Glutamatergic neuron (in vitro differentiated cells): ENCODE measurements at regions not wholly inside any gene's neighbourhood (a gene's known extent, or its start where the extent isn't known, plus 50 kb on each side); places are given as distances from the start of the nearest gene placed in this dataset.
A peak's percentile ranks its signal among the peaks of the same experiment; 100 is the strongest.
"Not testable (repeated sequence)": the region's sequence is repeated elsewhere in the genome, so short reads cannot be mapped to it uniquely, and the experiment has no call there.

ENCODE experiments used
- DNase-seq: peaks from one replicate; pipeline ENCODE4 v3.0.0; 2022
- H3K27ac Mint-ChIP-seq: one replicate; pipeline ENCODE4 v1.8.0; 2020; ENCODE audit warnings: mild to moderate bottlenecking, mixed read lengths, inconsistent platforms; ENCODE audit not compliant: unreplicated experiment
- H3K27me3 Mint-ChIP-seq: one replicate; pipeline ENCODE4 v1.8.0; 2020; ENCODE audit warnings: mild to moderate bottlenecking, moderate library complexity, mixed read lengths, inconsistent platforms; ENCODE audit not compliant: unreplicated experiment
- H3K36me3 Mint-ChIP-seq: one replicate; pipeline ENCODE4 v1.8.0; 2020; ENCODE audit warnings: mild to moderate bottlenecking, mixed read lengths, inconsistent platforms; ENCODE audit not compliant: unreplicated experiment
- H3K4me1 Mint-ChIP-seq: one replicate; pipeline ENCODE4 v1.8.0; 2020; ENCODE audit warnings: mild to moderate bottlenecking, low read depth, mixed read lengths, inconsistent platforms; ENCODE audit not compliant: unreplicated experiment
- H3K4me3 Mint-ChIP-seq: one replicate; pipeline ENCODE4 v1.8.0; 2020; ENCODE audit warnings: mild to moderate bottlenecking, mixed read lengths, inconsistent platforms; ENCODE audit not compliant: unreplicated experiment
- H3K9me3 Mint-ChIP-seq: one replicate; pipeline ENCODE4 v1.8.0; 2020; ENCODE audit warnings: mild to moderate bottlenecking, moderate library complexity, mixed read lengths, inconsistent platforms; ENCODE audit not compliant: unreplicated experiment
- TF ChIP-seq, protein P1 (sequence below): fragments of 200-600 bp; sonication (generic); IDR thresholded peaks from one replicate; pipeline ENCODE4 v1.5.0; 2021; ENCODE audit not compliant: partially characterized antibody, unreplicated experiment

DNA sequence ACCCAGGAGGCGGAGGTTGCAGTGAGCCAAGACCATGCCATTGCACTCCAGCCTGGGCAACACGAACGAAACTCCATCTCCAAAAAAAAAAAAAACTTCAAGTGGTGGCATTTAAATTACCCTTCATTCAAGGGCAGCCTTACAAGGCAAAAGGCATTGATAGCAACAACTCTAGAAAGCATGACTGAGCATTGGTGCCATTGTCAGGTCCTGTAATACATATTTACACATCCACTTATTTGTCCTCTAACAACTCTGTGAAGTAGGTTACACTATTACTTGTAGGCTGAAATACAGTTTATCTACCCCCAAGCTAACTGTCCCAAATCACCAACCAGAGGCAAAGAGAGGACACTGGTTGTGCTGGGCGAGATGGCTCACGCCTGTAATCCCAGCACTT lies 52.7 kb upstream of the LARP1 start:
- TF ChIP-seq, protein P1, sequence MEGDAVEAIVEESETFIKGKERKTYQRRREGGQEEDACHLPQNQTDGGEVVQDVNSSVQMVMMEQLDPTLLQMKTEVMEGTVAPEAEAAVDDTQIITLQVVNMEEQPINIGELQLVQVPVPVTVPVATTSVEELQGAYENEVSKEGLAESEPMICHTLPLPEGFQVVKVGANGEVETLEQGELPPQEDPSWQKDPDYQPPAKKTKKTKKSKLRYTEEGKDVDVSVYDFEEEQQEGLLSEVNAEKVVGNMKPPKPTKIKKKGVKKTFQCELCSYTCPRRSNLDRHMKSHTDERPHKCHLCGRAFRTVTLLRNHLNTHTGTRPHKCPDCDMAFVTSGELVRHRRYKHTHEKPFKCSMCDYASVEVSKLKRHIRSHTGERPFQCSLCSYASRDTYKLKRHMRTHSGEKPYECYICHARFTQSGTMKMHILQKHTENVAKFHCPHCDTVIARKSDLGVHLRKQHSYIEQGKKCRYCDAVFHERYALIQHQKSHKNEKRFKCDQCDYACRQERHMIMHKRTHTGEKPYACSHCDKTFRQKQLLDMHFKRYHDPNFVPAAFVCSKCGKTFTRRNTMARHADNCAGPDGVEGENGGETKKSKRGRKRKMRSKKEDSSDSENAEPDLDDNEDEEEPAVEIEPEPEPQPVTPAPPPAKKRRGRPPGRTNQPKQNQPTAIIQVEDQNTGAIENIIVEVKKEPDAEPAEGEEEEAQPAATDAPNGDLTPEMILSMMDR = no peak
- Mint-ChIP-seq H3K36me3 (no peaks in the 10 kb centered on the region), H3K27me3 (no peaks in the 10 kb centered on the region), H3K4me3 (no peak overlapping the region), H3K4me1 (peaks cover 8% of the 10 kb centered on the region), H3K27ac (no peak overlapping the region), H3K9me3 (no peaks in the 10 kb centered on the region)
- no peak for DNase-seq

- not testable (repeated sequence) for H3K36me3 Mint-ChIP-seq, H3K27me3 Mint-ChIP-seq, DNase-seq, H3K4me3 Mint-ChIP-seq, H3K9me3 Mint-ChIP-seq, H3K27ac Mint-ChIP-seq, H3K4me1 Mint-ChIP-seq
Measured at GRCh38 chr5:154701725-154702124, 53.5 kb upstream of the LARP1 start.

DNA sequence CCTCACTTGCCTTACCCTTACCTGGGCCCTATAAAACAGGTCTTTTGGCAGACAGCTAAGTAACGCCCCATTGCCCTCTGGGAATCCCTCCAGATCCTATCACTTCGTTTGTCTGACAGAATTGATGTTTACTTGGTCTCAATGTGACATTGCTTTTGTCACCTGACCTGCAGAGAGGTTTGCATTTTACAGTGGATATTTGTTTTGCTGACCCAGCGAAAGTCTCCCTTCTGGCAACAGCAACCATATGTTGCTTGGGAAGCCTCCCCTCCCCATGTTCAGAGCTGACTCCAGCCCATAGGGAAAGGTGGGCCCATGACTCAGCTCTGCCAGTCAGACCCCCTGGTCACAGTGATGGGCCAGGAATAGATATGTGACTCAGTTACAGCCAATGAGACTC lies 54.0 kb upstream of the LARP1 start:
- H3K36me3 Mint-ChIP-seq = no peaks in the 10 kb centered on the region
- H3K4me3 Mint-ChIP-seq = no peak overlapping the region
- H3K27ac Mint-ChIP-seq = peak overlapping the region; percentile 59
- no peaks in the 10 kb centered on the region for H3K27me3 Mint-ChIP-seq
- DNase-seq = no peak
- no peaks in the 10 kb centered on the region for H3K9me3 Mint-ChIP-seq
- TF ChIP-seq, protein P1 = no peak
- H3K4me1 Mint-ChIP-seq = peaks cover 8% of the 10 kb centered on the region

- not testable (repeated sequence) for H3K27me3 Mint-ChIP-seq, H3K4me1 Mint-ChIP-seq, H3K4me3 Mint-ChIP-seq, DNase-seq, H3K36me3 Mint-ChIP-seq, H3K9me3 Mint-ChIP-seq, H3K27ac Mint-ChIP-seq
Measured at GRCh38 chr5:154700289-154700928, 54.8 kb upstream of the LARP1 start.

DNA sequence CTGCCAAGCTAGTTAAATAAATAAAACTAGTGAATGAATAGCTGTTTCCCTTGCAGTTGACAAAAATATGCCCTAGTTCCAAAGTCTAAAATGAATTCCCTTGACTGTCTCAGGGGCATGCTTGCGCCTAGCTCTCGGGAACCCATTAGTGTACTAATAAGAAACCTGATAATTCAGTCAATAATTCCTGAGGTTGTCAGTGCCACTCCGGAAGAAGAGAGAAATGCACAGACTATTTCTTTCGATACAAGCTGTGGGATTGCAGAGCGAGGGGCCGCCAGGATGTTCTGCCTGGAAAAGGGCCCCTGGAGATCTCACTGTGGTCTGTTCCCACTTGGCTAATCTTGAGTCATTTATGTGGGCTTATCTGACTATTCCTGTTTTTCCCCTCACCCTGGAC lies 56.4 kb upstream of the LARP1 start:
- peaks cover 8% of the 10 kb centered on the region for H3K4me1 Mint-ChIP-seq
- no peak overlapping the region for H3K27ac Mint-ChIP-seq
- peaks cover 4% of the 10 kb centered on the region for H3K27me3 Mint-ChIP-seq
- H3K36me3 Mint-ChIP-seq = no peaks in the 10 kb centered on the region
- TF ChIP-seq, protein P1 = no peak
- H3K9me3 Mint-ChIP-seq = no peaks in the 10 kb centered on the region
- DNase-seq = peak; percentile 32
- no peak overlapping the region for H3K4me3 Mint-ChIP-seq

DNA sequence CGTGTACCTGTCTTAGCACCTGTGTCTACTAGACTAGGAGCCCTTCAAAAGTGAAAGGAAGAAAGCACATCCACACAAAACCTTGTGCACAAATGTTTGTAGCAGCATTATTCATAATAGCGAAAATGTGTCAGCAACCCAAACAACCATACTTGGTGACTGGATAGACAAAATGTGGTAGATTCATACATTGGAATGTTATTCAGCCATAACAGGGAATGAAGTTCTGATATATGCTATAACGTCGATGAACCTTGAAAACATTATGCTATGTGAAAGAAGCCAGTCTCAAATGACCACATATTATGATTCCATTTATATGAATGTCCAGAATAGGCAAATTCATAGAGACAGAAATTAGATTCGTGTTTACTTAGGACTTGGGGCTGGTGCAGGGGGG lies 57.8 kb upstream of the LARP1 start:
- no peak for DNase-seq
- Mint-ChIP-seq H3K27me3 (peaks cover 4% of the 10 kb centered on the region), H3K27ac (no peak overlapping the region), H3K9me3 (no peaks in the 10 kb centered on the region), H3K4me3 (no peak overlapping the region), H3K4me1 (peaks cover 10% of the 10 kb centered on the region), H3K36me3 (no peaks in the 10 kb centered on the region)
- TF ChIP-seq, protein P1 = no peak
